Loucy (cell line): ENCODE measurements at regions not wholly inside any gene's neighbourhood (a gene's known extent, or its start where the extent isn't known, plus 50 kb on each side); places are given as distances from the start of the nearest gene placed in this dataset.

Experiments
- H2AFZ ChIP-seq: fragments of 200-600 bp; sonication (generic); 2 replicates; pipeline ENCODE4 v1.6.0; 2016; ENCODE audit warnings: antibody characterized with exemption, mild to moderate bottlenecking, low read length, moderate library complexity
- H3F3A ChIP-seq: fragments of 200-600 bp; 2 replicates; pipeline ENCODE4 v1.6.0; 2016; ENCODE audit warnings: antibody characterized with exemption, low read depth, mild to moderate bottlenecking
- H3K27me3 ChIP-seq: fragments of 200-600 bp; sonication (generic); 2 replicates; pipeline ENCODE4 v1.6.1; 2014; ENCODE audit warnings: low read length, mild to moderate bottlenecking; ENCODE audit not compliant: insufficient read depth, poor library complexity, severe bottlenecking
- H3K36me3 ChIP-seq: fragments of 200-600 bp; sonication (generic); 2 replicates; pipeline ENCODE4 v1.6.1; 2016; ENCODE audit warnings: low read length; ENCODE audit not compliant: insufficient read depth
- H3K4me1 ChIP-seq: fragments of 200-600 bp; sonication (generic); 2 replicates; pipeline ENCODE4 v1.5.1; 2014; ENCODE audit warnings: low read length, mild to moderate bottlenecking; ENCODE audit not compliant: insufficient read depth, poor library complexity, severe bottlenecking
- H3K4me2 ChIP-seq: fragments of 200-600 bp; sonication (generic); 2 replicates; pipeline ENCODE4 v1.6.0; 2014; ENCODE audit warnings: antibody characterized with exemption, low read length, low read depth, mild to moderate bottlenecking; ENCODE audit not compliant: poor library complexity, severe bottlenecking
- H3K4me3 ChIP-seq: fragments of 200-600 bp; sonication (generic); 2 replicates; pipeline ENCODE4 v1.5.1; 2014; ENCODE audit warnings: low read length, mild to moderate bottlenecking, mixed read lengths; ENCODE audit not compliant: poor library complexity, severe bottlenecking
- H3K79me2 ChIP-seq: fragments of 200-600 bp; sonication (generic); 2 replicates; pipeline ENCODE4 v1.6.1; 2014; ENCODE audit warnings: low read length; ENCODE audit not compliant: insufficient read depth
- H3K9ac ChIP-seq: fragments of 200-600 bp; sonication (generic); 2 replicates; pipeline ENCODE4 v1.6.0; 2014; ENCODE audit warnings: mild to moderate bottlenecking, low read depth, low read length, moderate library complexity; ENCODE audit not compliant: poor library complexity, severe bottlenecking
- H3K9me2 ChIP-seq: fragments of 200-600 bp; sonication (generic); replicated peaks from 2 replicates; pipeline ENCODE4 v1.6.1; 2016; ENCODE audit warnings: low read depth, low read length, mixed read lengths
- H3K9me3 ChIP-seq: fragments of 200-600 bp; sonication (generic); 2 replicates; pipeline ENCODE4 v1.6.1; 2014; ENCODE audit warnings: mild to moderate bottlenecking, antibody characterized with exemption, low read length, low read depth; ENCODE audit not compliant: insufficient read depth
- H4K20me1 ChIP-seq: fragments of 200-600 bp; sonication (generic); 2 replicates; pipeline ENCODE4 v1.6.0; 2014; ENCODE audit warnings: antibody characterized with exemption, low read length, mild to moderate bottlenecking; ENCODE audit not compliant: insufficient read depth, poor library complexity, severe bottlenecking
- EZH2phosphoT487 ChIP-seq: fragments of 200-600 bp; IDR thresholded peaks from 2 replicates; pipeline ENCODE4 v1.6.1; 2018; ENCODE audit warnings: antibody characterized with exemption, mild to moderate bottlenecking, moderate library complexity, borderline replicate concordance
- TF ChIP-seq, protein P1 (sequence below): fragments of 200-600 bp; sonication (generic); conservative IDR thresholded peaks from 2 replicates; pipeline ENCODE4 v1.5.1; 2014; ENCODE audit warnings: mild to moderate bottlenecking, antibody characterized with exemption, low read length

DNA sequence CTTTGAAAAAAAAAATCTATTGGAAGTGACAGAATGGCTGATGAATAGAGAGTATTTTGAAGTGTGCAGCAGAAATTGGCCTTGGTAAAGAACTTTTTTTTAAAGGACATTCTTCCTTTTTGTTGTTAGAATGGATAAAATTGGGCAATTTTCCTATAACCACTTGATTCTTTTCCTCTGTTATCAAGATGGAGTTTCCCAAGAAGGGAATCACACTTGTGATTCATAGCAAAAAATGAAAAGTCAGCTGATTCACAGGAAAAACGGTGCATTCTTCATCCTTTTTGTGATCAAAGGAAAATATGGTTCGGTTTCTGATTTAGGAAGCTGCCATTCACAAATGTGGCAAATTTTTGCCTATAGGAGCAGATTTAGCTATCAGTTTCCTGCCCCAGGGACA, 486.8 kb downstream of the GBE1 start:
- H3F3A ChIP-seq, result no peaks in the 10 kb centered on the region
- H3K36me3 ChIP-seq, result no peaks in the 10 kb centered on the region
- no peak for TF ChIP-seq EZH2phosphoT487
- TF ChIP-seq, protein P1, sequence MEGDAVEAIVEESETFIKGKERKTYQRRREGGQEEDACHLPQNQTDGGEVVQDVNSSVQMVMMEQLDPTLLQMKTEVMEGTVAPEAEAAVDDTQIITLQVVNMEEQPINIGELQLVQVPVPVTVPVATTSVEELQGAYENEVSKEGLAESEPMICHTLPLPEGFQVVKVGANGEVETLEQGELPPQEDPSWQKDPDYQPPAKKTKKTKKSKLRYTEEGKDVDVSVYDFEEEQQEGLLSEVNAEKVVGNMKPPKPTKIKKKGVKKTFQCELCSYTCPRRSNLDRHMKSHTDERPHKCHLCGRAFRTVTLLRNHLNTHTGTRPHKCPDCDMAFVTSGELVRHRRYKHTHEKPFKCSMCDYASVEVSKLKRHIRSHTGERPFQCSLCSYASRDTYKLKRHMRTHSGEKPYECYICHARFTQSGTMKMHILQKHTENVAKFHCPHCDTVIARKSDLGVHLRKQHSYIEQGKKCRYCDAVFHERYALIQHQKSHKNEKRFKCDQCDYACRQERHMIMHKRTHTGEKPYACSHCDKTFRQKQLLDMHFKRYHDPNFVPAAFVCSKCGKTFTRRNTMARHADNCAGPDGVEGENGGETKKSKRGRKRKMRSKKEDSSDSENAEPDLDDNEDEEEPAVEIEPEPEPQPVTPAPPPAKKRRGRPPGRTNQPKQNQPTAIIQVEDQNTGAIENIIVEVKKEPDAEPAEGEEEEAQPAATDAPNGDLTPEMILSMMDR, result no peak
- H3K27me3 ChIP-seq, result no peaks in the 10 kb centered on the region
- no peak overlapping the region for H3K9ac ChIP-seq
- H3K79me2 ChIP-seq, result no peaks in the 10 kb centered on the region
- no peaks in the 10 kb centered on the region for H3K4me1 ChIP-seq
- no peak overlapping the region for H3K4me3 ChIP-seq
- no peaks in the 10 kb centered on the region for H3K9me3 ChIP-seq
- H4K20me1 ChIP-seq, result no peaks in the 10 kb centered on the region
- no peak overlapping the region for H3K4me2 ChIP-seq
- H2AFZ ChIP-seq, result 0 out of 2 replicates have a peak overlapping the region, but pooled peaks have one; percentile 15
- no peaks in the 10 kb centered on the region for H3K9me2 ChIP-seq

- H3K36me3 ChIP-seq, result no peaks in the 10 kb centered on the region
- no peaks in the 10 kb centered on the region for H3K79me2 ChIP-seq
- no peaks in the 10 kb centered on the region for H3K27me3 ChIP-seq
- no peak overlapping the region for H3K9ac ChIP-seq
- H3K4me3 ChIP-seq, result no peak overlapping the region
- no peaks in the 10 kb centered on the region for H3K9me2 ChIP-seq
- H4K20me1 ChIP-seq, result no peaks in the 10 kb centered on the region
- TF ChIP-seq, protein P1, result no peak
- no peak for TF ChIP-seq EZH2phosphoT487
- H3K4me1 ChIP-seq, result no peaks in the 10 kb centered on the region
- no peak overlapping the region for H3K4me2 ChIP-seq
- H3F3A ChIP-seq, result no peaks in the 10 kb centered on the region
- no peak overlapping the region for H2AFZ ChIP-seq
- no peaks in the 10 kb centered on the region for H3K9me3 ChIP-seq
These were observed 490.7 kb downstream of the GBE1 start for GRCh38 chr3:81270603-81271379.

DNA sequence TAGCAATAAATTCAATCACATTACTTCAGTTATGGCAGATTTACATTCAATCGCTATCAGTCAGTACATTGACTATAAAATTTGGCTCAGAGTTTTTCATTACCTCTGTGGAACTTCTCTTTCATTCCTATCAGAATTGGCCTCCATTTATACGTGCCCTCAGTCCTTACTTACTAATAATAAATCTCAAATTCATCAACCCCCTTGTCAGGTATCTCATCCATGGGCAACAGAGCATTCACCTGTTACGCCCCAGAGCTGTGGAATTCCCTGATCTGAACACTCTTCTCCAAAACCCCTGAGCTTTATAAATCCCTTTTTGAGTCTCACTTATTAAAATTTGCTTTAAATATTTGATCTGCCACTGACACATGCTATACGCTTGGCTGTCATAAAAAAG, 492.9 kb downstream of the GBE1 start:
- H3K4me3 ChIP-seq, result no peak overlapping the region
- no peaks in the 10 kb centered on the region for H3K9me3 ChIP-seq
- no peak overlapping the region for H2AFZ ChIP-seq
- no peaks in the 10 kb centered on the region for H3K27me3 ChIP-seq
- no peaks in the 10 kb centered on the region for H3F3A ChIP-seq
- no peaks in the 10 kb centered on the region for H3K9me2 ChIP-seq
- H3K4me1 ChIP-seq, result no peaks in the 10 kb centered on the region
- no peak for TF ChIP-seq EZH2phosphoT487
- TF ChIP-seq, protein P1, result no peak
- no peaks in the 10 kb centered on the region for H3K79me2 ChIP-seq
- H4K20me1 ChIP-seq, result no peaks in the 10 kb centered on the region
- no peak overlapping the region for H3K9ac ChIP-seq
- no peaks in the 10 kb centered on the region for H3K36me3 ChIP-seq
- no peak overlapping the region for H3K4me2 ChIP-seq
